Thyroid gland (tissue), 4 donors: ENCODE measurements at regions not wholly inside any gene's neighbourhood (a gene's known extent, or its start where the extent isn't known, plus 50 kb on each side); places are given as distances from the start of the nearest gene placed in this dataset.

Source experiments
- POLR2A ChIP-seq, 2 donors: fragments of 450-650 bp; IDR thresholded peaks; one replicate each; pipeline ENCODE4 v1.6.1; 2017; ENCODE audit warnings: antibody characterized with exemption in 2 of 2, mild to moderate bottlenecking in 2 of 2, moderate library complexity in 1 of 2
- TF ChIP-seq, protein P1 (sequence below), 6 experiments: fragments of 200-600 bp in 3 of 6; fragments of 450-650 bp in 3 of 6; sonication (generic) in 3 of 6; IDR thresholded peaks; one replicate each; pipeline ENCODE4 v1.5.1; 2016 to 2019; ENCODE audit warnings: antibody characterized with exemption in 6 of 6, mild to moderate bottlenecking in 2 of 6, inconsistent platforms in 1 of 6, moderate library complexity in 1 of 6

DNA sequence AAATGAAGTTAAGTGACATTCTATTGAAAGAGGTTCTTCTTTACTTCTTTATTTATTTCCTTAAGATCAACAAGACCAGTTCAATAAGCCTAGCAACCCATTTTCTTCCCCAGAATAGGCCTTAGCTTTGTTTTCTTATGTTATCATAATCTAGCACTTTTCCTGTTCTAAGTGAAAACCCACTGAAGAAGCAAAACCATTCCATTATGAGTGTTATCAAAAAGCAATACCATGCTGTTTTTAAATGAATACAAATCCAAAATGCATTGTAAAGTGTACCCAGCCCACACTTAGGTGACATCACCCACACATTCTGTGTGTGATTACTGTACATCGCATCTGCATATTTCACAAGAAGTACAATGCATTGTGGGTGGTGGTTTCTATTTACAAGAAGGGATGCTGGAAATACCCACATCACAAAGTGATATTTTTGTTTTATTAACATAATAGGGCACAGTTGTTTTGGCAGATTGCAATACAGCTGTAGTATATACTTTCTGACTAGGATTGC is 679.5 kb downstream of the KCNJ3 start:
- TF ChIP-seq, protein P1, sequence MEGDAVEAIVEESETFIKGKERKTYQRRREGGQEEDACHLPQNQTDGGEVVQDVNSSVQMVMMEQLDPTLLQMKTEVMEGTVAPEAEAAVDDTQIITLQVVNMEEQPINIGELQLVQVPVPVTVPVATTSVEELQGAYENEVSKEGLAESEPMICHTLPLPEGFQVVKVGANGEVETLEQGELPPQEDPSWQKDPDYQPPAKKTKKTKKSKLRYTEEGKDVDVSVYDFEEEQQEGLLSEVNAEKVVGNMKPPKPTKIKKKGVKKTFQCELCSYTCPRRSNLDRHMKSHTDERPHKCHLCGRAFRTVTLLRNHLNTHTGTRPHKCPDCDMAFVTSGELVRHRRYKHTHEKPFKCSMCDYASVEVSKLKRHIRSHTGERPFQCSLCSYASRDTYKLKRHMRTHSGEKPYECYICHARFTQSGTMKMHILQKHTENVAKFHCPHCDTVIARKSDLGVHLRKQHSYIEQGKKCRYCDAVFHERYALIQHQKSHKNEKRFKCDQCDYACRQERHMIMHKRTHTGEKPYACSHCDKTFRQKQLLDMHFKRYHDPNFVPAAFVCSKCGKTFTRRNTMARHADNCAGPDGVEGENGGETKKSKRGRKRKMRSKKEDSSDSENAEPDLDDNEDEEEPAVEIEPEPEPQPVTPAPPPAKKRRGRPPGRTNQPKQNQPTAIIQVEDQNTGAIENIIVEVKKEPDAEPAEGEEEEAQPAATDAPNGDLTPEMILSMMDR (IDR thresholded peaks at IDR 0.05): no peak
- TF ChIP-seq POLR2A (IDR thresholded peaks at IDR 0.05): no peak
